H1 (cell line): ENCODE measurements at regions not wholly inside any gene's neighbourhood (a gene's known extent, or its start where the extent isn't known, plus 50 kb on each side); places are given as distances from the start of the nearest gene placed in this dataset.

Experiments
- CTCF ChIA-PET: fragments of 300-600 bp; sonication (Branson Sonifier 250); formaldehyde crosslinking; loops from one replicate; lab custom pipeline; 2021; ENCODE audit not compliant: partially characterized antibody; lab: Charles Lee
- POLR2A ChIA-PET: fragments of 300-600 bp; sonication (Branson Sonifier 250); formaldehyde crosslinking; loops from one replicate; lab custom pipeline; 2021; ENCODE audit warnings: inconsistent platforms; ENCODE audit not compliant: partially characterized antibody; lab: Charles Lee
- DNase-seq, 2 experiments: peaks; one replicate each; pipeline versions ENCODE4 v3.0.0 to v3.0.0-alpha.2; 2010 to 2022; ENCODE audit warnings: low spot score in 2 of 2, low read depth in 1 of 2, mixed read lengths in 1 of 2
- FAIRE-seq: peaks from 2 replicates; lab custom pipeline; 2011; peaks lifted over from hg19 to GRCh38; lab: Jason Lieb, UNC
- H2AFZ ChIP-seq: 2 replicates; pipeline ENCODE4 v1.8.1; 2012; ENCODE audit warnings: low read length, inconsistent platforms
- H2AK5ac ChIP-seq: 2 replicates; pipeline ENCODE4 v1.6.1; 2013; ENCODE audit warnings: low read depth, low read length
- H2BK120ac ChIP-seq: replicated peaks from 2 replicates; pipeline ENCODE3; 2013; ENCODE audit warnings: low read depth, low read length, inconsistent platforms
- H2BK12ac ChIP-seq: 2 replicates; pipeline ENCODE4 v1.6.1; 2013; ENCODE audit warnings: low read depth, low read length
- H2BK15ac ChIP-seq: 2 replicates; pipeline ENCODE4 v1.6.1; 2013; ENCODE audit warnings: low read length
- H2BK20ac ChIP-seq: 2 replicates; pipeline ENCODE4 v1.6.1; 2013; ENCODE audit warnings: low read length
- H2BK5ac ChIP-seq: 2 replicates; pipeline ENCODE4 v1.6.1; 2013; ENCODE audit warnings: low read depth, low read length
- H3K14ac ChIP-seq: 2 replicates; pipeline ENCODE4 v1.6.1; 2013; ENCODE audit warnings: inconsistent platforms; ENCODE audit not compliant: insufficient read length
- H3K18ac ChIP-seq: 2 replicates; pipeline ENCODE4 v1.6.1; 2013; ENCODE audit warnings: low read length; ENCODE audit errors: extremely low read depth
- H3K23ac ChIP-seq: 2 replicates; pipeline ENCODE4 v1.6.1; 2013; ENCODE audit warnings: inconsistent platforms; ENCODE audit not compliant: insufficient read length
- H3K23me2 ChIP-seq: 2 replicates; pipeline ENCODE4 v1.6.1; 2013; ENCODE audit warnings: low read depth, low read length
- H3K27ac ChIP-seq: 2 replicates; pipeline ENCODE4 v1.6.1; 2011; ENCODE audit warnings: low read depth, low read length, inconsistent platforms
- H3K27me3 ChIP-seq, 4 experiments: replicated peaks in 1 of 4; 1 replicate in 1 of 4; 2 replicates in 3 of 4; pipeline versions ENCODE4 v1.6.1 to v1.8.1; 2011 to 2013; ENCODE audit warnings: low read length in 3 of 4, mild to moderate bottlenecking in 3 of 4, inconsistent platforms in 2 of 4, mixed read lengths in 2 of 4, moderate library complexity in 1 of 4; ENCODE audit not compliant: control insufficient read depth in 3 of 4, insufficient read depth in 3 of 4; ENCODE audit errors: extremely low read depth in 1 of 4
- H3K36me3 ChIP-seq, 4 experiments: 2 replicates each; pipeline versions ENCODE4 v1.6.1 to v1.8.1; 2011 to 2013; ENCODE audit warnings: mild to moderate bottlenecking in 4 of 4, low read length in 3 of 4, moderate library complexity in 2 of 4, control low read depth in 1 of 4, inconsistent platforms in 1 of 4; ENCODE audit not compliant: insufficient read depth in 4 of 4, control insufficient read depth in 2 of 4
- H3K4ac ChIP-seq: replicated peaks from 2 replicates; pipeline ENCODE3; 2013; ENCODE audit warnings: low read length, low read depth, mixed read lengths, inconsistent platforms; ENCODE audit not compliant: insufficient read length
- H3K4me1 ChIP-seq, 4 experiments: replicated peaks in 1 of 4; 1 replicate in 1 of 4; 2 replicates in 3 of 4; pipeline versions ENCODE4 v1.6.1 to v1.8.1; 2011 to 2013; ENCODE audit warnings: low read length in 3 of 4, inconsistent platforms in 2 of 4, mixed read lengths in 1 of 4; ENCODE audit not compliant: insufficient read depth in 4 of 4, control insufficient read depth in 3 of 4
- H3K4me2 ChIP-seq, 2 experiments: 2 replicates each; pipeline versions ENCODE4 v1.6.1 to v1.8.1; 2011 to 2013; ENCODE audit warnings: low read depth in 2 of 2, low read length in 2 of 2, control low read depth in 1 of 2, inconsistent platforms in 1 of 2, mild to moderate bottlenecking in 1 of 2; ENCODE audit not compliant: insufficient read depth in 1 of 2
- H3K4me3 ChIP-seq, 4 experiments: fragments of 200-600, 300-600 bp in 1 of 4; sonication (generic), shearing (Covaris generic), sonication (Bioruptor Twin) in 1 of 4; 2 replicates each; pipeline versions ENCODE4 v1.5.1 to v1.8.1; 2011 to 2016; ENCODE audit warnings: low read length in 4 of 4, low read depth in 3 of 4, control low read depth in 2 of 4, inconsistent platforms in 2 of 4, mild to moderate bottlenecking in 2 of 4, mixed read lengths in 1 of 4, moderate library complexity in 1 of 4; ENCODE audit not compliant: insufficient read depth in 2 of 4; ENCODE audit errors: extremely low read depth in 1 of 4
- H3K56ac ChIP-seq: replicated peaks from 2 replicates; pipeline ENCODE3; 2013; ENCODE audit warnings: low read depth, mild to moderate bottlenecking, mixed read lengths, low read length, inconsistent platforms; ENCODE audit not compliant: insufficient read length
- H3K79me1 ChIP-seq: 2 replicates; pipeline ENCODE4 v1.6.1; 2013; ENCODE audit warnings: low read depth, low read length, control low read depth
- H3K79me2 ChIP-seq, 2 experiments: 2 replicates each; pipeline versions ENCODE4 v1.6.1 to v1.8.1; 2012 to 2013; ENCODE audit warnings: low read length in 2 of 2, mild to moderate bottlenecking in 2 of 2, inconsistent platforms in 1 of 2; ENCODE audit not compliant: insufficient read depth in 2 of 2, control insufficient read depth in 1 of 2
- H3K9ac ChIP-seq, 4 experiments: replicated peaks in 1 of 4; 1 replicate in 1 of 4; 2 replicates in 3 of 4; pipeline versions ENCODE4 v1.6.1 to v1.8.1; 2011 to 2013; ENCODE audit warnings: low read depth in 3 of 4, low read length in 3 of 4, control low read depth in 2 of 4, mild to moderate bottlenecking in 2 of 4, moderate library complexity in 2 of 4, inconsistent platforms in 1 of 4; ENCODE audit errors: extremely low read depth in 1 of 4
- H3K9me3 ChIP-seq, 2 experiments: 2 replicates each; pipeline versions ENCODE4 v1.6.1 to v1.8.1; 2012 to 2013; ENCODE audit warnings: mild to moderate bottlenecking in 2 of 2, moderate library complexity in 2 of 2, control low read depth in 1 of 2, inconsistent platforms in 1 of 2, low read depth in 1 of 2, low read length in 1 of 2, mixed read lengths in 1 of 2; ENCODE audit not compliant: insufficient read depth in 2 of 2
- H4K20me1 ChIP-seq, 2 experiments: replicated peaks in 1 of 2; 2 replicates each; pipeline versions ENCODE3 to v1.8.1; 2011 to 2013; ENCODE audit warnings: inconsistent platforms in 2 of 2, low read length in 2 of 2, mild to moderate bottlenecking in 1 of 2; ENCODE audit not compliant: insufficient read depth in 2 of 2, control insufficient read depth in 1 of 2
- H4K5ac ChIP-seq: 2 replicates; pipeline ENCODE4 v1.6.1; 2013; ENCODE audit warnings: low read length, low read depth, mixed read lengths, inconsistent platforms; ENCODE audit not compliant: insufficient read length
- H4K8ac ChIP-seq: 2 replicates; pipeline ENCODE4 v1.8.0; 2013; ENCODE audit warnings: mild to moderate bottlenecking, moderate library complexity, low read length, inconsistent platforms; ENCODE audit not compliant: insufficient read depth; ENCODE audit errors: extremely low read depth
- H4K91ac ChIP-seq: replicated peaks from 2 replicates; pipeline ENCODE3; 2013; ENCODE audit warnings: low read length, mixed read lengths, inconsistent platforms; ENCODE audit not compliant: insufficient read length
- ATF2 ChIP-seq: IDR thresholded peaks from 2 replicates; pipeline ENCODE4 v1.6.1; 2012; ENCODE audit warnings: low read length, inconsistent platforms
- ATF3 ChIP-seq: IDR thresholded peaks from 2 replicates; pipeline ENCODE4 v1.6.1; 2011; ENCODE audit warnings: low read depth, mild to moderate bottlenecking, low read length; ENCODE audit not compliant: insufficient read depth
- BRCA1 ChIP-seq: IDR thresholded peaks from 2 replicates; pipeline ENCODE4 v1.6.1; 2012; ENCODE audit warnings: low read depth, low read length, improper control_type of control experiment
- CBX8 ChIP-seq: fragments of 300-800, 300-1000 bp; sonication (generic); IDR thresholded peaks from 2 replicates; pipeline ENCODE4 v1.7.1; 2016; ENCODE audit warnings: low read depth, low read length, borderline replicate concordance
- EZH2 ChIP-seq: fragments of 200-600 bp; sonication (generic); IDR thresholded peaks from 2 replicates; pipeline ENCODE4 v1.7.1; 2012; ENCODE audit warnings: low read depth, mild to moderate bottlenecking, moderate library complexity, low read length, inconsistent platforms; ENCODE audit not compliant: severe bottlenecking
- GABPA ChIP-seq: IDR thresholded peaks from 2 replicates; pipeline ENCODE4 v1.6.1; 2011; ENCODE audit warnings: mild to moderate bottlenecking, low read length, moderate library complexity, borderline replicate concordance; ENCODE audit not compliant: insufficient read depth
- HDAC2 ChIP-seq, 2 experiments: fragments of 300-600 bp in 1 of 2; sonication (generic) in 1 of 2; IDR thresholded peaks; 2 replicates each; pipeline ENCODE4 v1.6.1; 2011 to 2012; ENCODE audit warnings: low read depth in 2 of 2, low read length in 2 of 2, mild to moderate bottlenecking in 2 of 2, moderate library complexity in 2 of 2, borderline replicate concordance in 1 of 2, inconsistent platforms in 1 of 2
- JUN ChIP-seq: IDR thresholded peaks from 2 replicates; pipeline ENCODE4 v1.6.1; 2011; ENCODE audit warnings: low read depth, mild to moderate bottlenecking, improper control_type of control experiment, low read length
- MAFK ChIP-seq: IDR thresholded peaks from 2 replicates; pipeline ENCODE4 v1.6.1; 2012; ENCODE audit warnings: low read depth, mild to moderate bottlenecking, improper control_type of control experiment, low read length
- POLR2A ChIP-seq, 2 experiments: IDR thresholded peaks; 1 replicate in 1 of 2; 2 replicates in 1 of 2; pipeline ENCODE4 v1.6.1; 2011; ENCODE audit warnings: low read depth in 2 of 2, low read length in 2 of 2, mild to moderate bottlenecking in 2 of 2; ENCODE audit errors: control extremely low read depth in 1 of 2
- SIX5 ChIP-seq: IDR thresholded peaks from 2 replicates; pipeline ENCODE4 v1.6.1; 2011; ENCODE audit warnings: mild to moderate bottlenecking, low read depth, low read length
- WGBS, 2 experiments: shearing (Covaris generic) in 1 of 2; methylation state at CpG; one replicate each; pipeline versions ENCODE4 v1.1.6 to v1.1.7; 2013 to 2015; ENCODE audit warnings: low lambda C conversion rate in 2 of 2, mixed read lengths in 2 of 2, inconsistent platforms in 1 of 2, low coverage in 1 of 2, missing lambda C conversion rate in 1 of 2; ENCODE audit not compliant: insufficient replicate concordance in 2 of 2, insufficient coverage in 1 of 2, insufficient read length in 1 of 2; ENCODE audit errors: extremely low coverage in 1 of 2, missing lambda C conversion rate in 1 of 2; 5-methylcytosine and 5-hydroxymethylcytosine counted together

- H3K79me1 ChIP-seq: no peaks in the 10 kb centered on the region
- no peak overlapping the region for H2AFZ ChIP-seq
- peak overlapping the region in 1 of 2 experiments; percentile 6; a peak in 1 of 4 replicates for H3K4me2 ChIP-seq
- no peak overlapping the region for H3K56ac ChIP-seq
- H3K23ac ChIP-seq: no peak overlapping the region
- H3K36me3 ChIP-seq: no peaks in the 10 kb centered on the region
- ChIA-PET POLR2A (no interaction called here), CTCF (interaction anchor here (1.1 kb wide), 1 partner anchor 24 kb away, joined by 3 read pairs; no protein-coding TSS in a partner anchor)
- no peak overlapping the region for H2AK5ac ChIP-seq
- no peaks in the 10 kb centered on the region for H3K27me3 ChIP-seq
- no peak overlapping the region for H3K9ac ChIP-seq
- no peak overlapping the region for H2BK15ac ChIP-seq
- H2BK12ac ChIP-seq: no peak overlapping the region
- no peak overlapping the region for H4K91ac ChIP-seq
- H4K8ac ChIP-seq: no peak overlapping the region
- no peaks in the 10 kb centered on the region for H3K23me2 ChIP-seq
- no peaks in the 10 kb centered on the region for H3K79me2 ChIP-seq
- H3K4me1 ChIP-seq: peaks cover 0 to 7% (median 3%) of the 10 kb centered on the region in 4 experiments; a peak in 2 of 7 replicates
- 0 out of 2 replicates have a peak overlapping the region, but pooled peaks have one; percentile 12 for H2BK5ac ChIP-seq
- H3K27ac ChIP-seq: no peak overlapping the region
- no peak overlapping the region for H4K5ac ChIP-seq
- no peak overlapping the region for H3K4ac ChIP-seq
- no peak overlapping the region for H3K14ac ChIP-seq
- H3K9me3 ChIP-seq: no peaks in the 10 kb centered on the region
- H2BK120ac ChIP-seq: no peak overlapping the region
- FAIRE-seq (no peak), DNase-seq (no peak)
- no peak overlapping the region for H3K4me3 ChIP-seq
- no peak overlapping the region for H2BK20ac ChIP-seq
- H3K18ac ChIP-seq: no peak overlapping the region
- WGBS, 2 experiments: 82% methylated on average over 10 of the region's 10 CpGs; no CpG with 5 or more reads in 1 of the 2 experiments
- H4K20me1 ChIP-seq: no peaks in the 10 kb centered on the region
- TF ChIP-seq MAFK (no peak), POLR2A (IDR thresholded peaks at IDR 0.05; ENCODE audit: control extremely low read depth in 1 of 2, low read depth in 2 of 2, low read length in 2 of 2) (no peak), JUN (no peak), GABPA (no peak), ATF2 (no peak), EZH2 (no peak), CBX8 (no peak), SIX5 (no peak), BRCA1 (no peak), HDAC2 (IDR thresholded peaks at IDR 0.05; ENCODE audit: borderline replicate concordance in 1 of 2, low read depth in 2 of 2, low read length in 2 of 2) (no peak), ATF3 (no peak)
These were observed 362.3 kb upstream of the NOVA1 start for GRCh38 chr14:26959972-26960660.
